GM19467 (cell line): ENCODE measurements at regions not wholly inside any gene's neighbourhood (a gene's known extent, or its start where the extent isn't known, plus 50 kb on each side); places are given as distances from the start of the nearest gene placed in this dataset.
"Not testable (repeated sequence)": the region's sequence is repeated elsewhere in the genome, so short reads cannot be mapped to it uniquely, and the experiment has no call there.

Experiments used
- ATAC-seq: cut with Tn5 transposase; IDR thresholded peaks from one replicate; pipeline ENCODE4 v1.9.1; 2021; ENCODE audit warnings: mild to moderate bottlenecking, moderate library complexity; ENCODE audit not compliant: unreplicated experiment

DNA sequence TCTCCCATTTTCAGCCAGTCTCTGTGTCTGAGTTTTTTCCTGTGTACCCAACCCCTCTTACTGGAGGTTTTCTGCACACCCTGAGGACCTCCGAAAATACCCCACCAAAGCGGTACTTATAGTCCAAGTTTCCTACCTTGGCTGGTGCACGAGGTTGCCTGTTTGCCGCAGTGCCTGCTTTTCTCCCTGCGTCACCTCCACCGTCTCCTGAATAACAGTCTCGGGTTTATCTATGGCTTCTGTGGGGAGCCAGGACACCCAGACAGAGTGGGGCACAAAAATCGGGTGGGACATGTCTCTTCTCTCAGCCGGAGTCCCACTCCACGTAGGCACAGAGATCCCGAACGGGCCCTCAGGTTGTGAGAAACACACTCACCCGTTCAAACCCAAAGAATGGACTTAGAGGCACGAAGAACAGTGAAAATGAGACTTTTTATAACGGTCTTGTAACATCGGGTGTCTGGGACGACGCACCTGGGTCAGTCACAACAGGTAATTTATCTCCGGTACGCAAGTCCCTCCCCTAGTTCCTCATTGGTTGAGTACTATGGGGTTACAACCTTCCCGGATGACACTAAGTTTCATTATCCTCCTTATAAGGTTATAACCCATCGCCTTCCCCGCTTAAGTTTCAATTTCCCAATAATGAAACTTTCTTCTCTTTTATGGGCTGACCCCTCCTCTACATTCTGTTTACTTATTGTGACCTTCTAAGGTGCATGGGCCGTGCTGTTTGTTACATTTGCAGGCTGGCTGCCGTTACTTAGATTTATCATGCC lies 970.2 kb upstream of the COX7C start:
- ATAC-seq = no peak

- ATAC-seq = no peak
Observed at GRCh38 chr5:85648495-85648894, 969.2 kb upstream of the COX7C start.

- no peak for ATAC-seq
Observed at GRCh38 chr5:85651731-85652130, 966.0 kb upstream of the COX7C start.

DNA sequence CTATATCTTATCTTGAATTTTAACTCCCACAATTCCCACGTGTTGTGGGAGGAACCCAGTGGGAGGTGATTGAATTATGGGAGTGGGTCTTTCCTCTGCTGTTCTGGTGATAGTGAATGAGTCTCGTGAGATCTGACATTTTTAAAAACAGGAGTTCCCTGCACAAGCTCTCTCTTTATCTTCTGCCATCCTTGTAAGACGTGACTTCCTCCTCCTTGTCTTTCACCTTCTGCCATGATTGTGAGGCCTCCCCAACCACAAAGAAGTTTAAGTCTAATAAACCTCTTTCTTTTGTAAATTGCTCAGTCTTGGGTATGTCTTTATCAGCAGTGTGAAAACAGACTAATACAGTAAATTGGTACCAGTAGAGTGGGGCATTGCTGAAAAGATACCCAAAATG lies 963.6 kb upstream of the COX7C start:
- not testable (repeated sequence) for ATAC-seq

GRCh38 chr5:85656050-85656449 lies 961.7 kb upstream of the COX7C start:
- no peak for ATAC-seq

DNA sequence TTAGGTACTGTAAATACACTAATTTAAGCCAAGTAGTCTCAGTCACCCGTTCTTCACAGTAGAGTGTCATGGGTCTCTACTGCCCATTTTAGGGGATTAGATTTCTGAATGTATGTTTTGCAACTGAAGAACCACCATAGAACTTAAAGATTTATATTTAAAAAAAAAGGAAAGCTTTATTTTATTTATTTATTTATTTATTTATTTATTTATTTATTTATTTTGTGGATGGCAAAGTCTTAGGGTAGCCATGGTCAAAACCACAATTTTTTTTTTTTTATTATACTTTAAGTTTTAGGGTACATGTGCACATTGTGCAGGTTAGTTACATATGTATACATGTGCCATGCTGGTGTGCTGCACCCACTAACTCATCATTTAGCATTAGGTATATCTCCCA lies 960.4 kb upstream of the COX7C start:
- not testable (repeated sequence) for ATAC-seq

GRCh38 chr5:85662969-85663707 lies 954.6 kb upstream of the COX7C start:
- ATAC-seq = not testable (repeated sequence)

GRCh38 chr5:85663708-85664031 lies 954.1 kb upstream of the COX7C start:
- ATAC-seq = no peak

DNA sequence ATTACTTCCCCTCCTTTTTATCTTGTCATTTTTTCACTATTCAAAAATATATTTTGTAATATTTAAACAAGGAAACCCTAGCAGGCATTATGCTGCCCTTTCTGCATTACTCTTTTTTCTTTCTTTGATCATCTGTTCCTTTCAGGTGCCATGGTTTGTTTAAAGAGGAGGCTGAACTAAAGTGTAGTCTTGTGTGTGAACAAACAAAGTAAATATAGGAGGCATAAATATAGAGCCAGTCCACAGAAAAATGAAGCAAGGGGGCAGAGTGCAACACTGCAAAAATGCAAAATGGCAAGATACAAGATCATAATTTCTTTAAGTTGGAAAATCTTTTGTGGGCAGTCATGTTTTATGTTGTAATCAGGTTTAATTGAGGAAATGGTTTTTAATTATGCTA lies 947.3 kb upstream of the COX7C start:
- no peak for ATAC-seq

DNA sequence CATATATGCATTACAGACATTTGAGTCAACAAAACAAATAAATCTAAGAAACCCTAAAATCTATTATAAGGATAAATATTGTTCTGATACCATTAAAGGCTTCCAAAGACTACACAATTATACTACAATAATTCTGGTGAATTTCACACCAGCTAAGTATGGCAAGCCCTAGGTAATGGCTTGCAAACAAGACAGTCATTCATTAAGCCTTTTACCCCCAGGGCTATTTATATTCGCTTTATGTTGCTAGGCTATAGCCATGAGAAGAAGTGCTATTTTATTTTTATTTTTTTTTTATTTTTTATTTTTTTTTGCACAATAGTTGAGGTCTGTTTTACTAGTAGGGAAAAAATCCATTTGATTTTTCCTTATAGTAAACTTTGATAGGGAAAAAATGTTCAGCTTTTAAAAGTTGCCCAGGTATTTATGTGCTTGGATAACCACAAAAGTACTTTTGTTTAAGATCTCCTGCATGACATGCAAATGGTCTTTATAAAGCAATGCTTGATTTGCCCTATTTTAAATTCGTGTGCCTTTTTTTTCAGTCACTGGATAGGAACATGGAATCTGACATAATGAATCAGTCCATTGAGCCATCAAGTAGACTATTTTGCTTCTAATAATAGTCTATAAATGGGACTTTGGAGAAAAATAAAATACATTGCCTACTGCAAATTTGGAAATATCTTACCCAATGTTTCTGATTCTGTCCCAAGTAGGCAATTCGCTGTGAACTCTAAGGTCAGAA lies 946.3 kb upstream of the COX7C start:
- no peak for ATAC-seq

- ATAC-seq = no peak
Observed at GRCh38 chr5:85681871-85682270, 935.9 kb upstream of the COX7C start.

DNA sequence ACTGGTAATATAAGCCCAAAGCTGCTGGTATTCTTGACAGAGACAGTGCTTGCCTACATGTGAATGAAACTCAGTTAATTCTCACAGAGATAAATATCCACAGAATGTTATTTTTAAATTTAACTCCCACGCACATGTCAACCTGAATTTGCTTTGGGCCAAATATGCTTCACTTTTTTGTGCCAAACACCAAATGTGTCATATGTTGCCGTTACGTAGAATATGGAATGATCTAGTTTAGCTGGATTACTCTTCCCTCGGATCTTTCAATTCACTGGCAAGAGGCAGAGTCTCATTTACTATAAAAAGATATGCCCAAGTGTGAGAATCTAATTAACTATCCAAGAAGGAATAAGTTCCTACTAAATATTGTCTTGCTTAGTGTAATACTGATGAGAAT lies 933.4 kb upstream of the COX7C start:
- no peak for ATAC-seq

DNA sequence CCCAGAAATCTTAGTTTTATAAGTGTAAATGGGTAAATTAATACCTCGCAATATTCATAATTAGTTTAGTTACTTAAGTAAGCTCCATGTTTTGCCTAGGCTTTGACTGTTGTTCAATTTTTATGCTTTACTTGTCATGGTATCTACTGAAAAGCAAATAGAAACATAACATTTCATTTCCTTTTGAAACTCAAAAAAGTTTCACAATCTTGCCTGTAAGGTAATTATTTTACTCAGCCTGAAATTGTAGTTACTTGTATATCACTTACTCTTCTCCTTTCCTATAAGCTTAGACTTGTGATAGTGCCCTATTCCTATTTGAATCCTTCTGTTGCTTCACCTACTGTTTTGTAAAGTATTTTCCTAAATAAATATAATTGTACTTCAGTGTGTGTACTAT lies 914.4 kb upstream of the COX7C start:
- no peak for ATAC-seq

DNA sequence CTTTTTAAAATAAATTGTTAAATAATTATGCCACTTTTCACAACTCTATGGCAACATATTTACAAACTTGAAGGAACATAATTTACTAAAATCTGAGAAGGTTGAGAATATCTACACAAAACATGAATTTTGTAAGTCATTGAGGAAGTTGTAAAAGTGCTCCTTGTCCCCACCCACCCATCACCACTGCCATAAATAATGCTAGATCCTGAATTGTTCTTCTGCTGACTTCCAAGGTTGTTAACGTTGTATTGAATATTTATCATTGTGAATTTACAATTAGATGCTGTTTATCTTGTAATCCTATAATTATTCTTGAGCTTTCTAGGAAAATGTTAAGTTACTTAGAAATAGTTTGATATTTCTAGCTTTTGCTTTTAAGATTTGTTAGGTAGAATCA lies 908.0 kb upstream of the COX7C start:
- no peak for ATAC-seq

DNA sequence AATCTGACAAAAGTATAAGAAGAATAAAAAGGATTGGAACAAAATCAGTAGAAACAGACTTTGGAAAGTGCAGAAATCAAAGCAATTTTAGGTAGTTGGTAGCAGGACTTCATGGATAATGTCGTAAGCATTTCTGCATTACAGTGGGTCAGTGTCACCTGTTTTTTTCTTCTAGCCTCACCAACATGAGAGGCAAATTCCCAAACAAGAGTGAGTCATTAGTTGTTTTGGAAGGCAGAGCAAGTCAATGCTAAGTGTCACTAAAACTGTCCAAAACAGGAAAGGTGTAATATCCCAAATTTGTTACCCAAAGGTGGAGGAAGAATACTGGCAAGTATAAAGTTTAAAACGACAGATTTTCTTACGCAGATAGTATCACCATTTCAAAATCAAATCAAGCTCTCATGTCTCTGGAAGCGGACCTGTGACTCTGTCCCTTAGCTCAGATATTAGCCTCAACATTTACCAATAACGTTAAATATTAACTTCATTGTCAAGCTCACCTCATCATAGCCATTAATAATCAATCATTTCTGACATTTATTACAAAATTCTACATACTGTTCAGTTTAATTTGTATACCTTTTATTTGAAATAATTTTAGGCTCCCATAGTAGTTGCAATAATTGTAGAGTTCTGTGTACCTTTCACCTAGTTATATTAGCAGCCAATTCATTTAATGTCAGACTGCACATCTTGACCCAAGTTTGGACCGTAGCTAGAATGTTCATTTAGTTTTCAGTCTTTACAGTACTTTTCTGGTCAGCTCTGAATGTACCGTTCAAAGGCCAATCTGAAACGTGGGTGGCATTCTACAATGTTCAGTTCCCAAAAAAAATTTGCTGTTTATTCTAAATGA lies 901.2 kb upstream of the COX7C start:
- no peak for ATAC-seq

GRCh38 chr5:85717203-85717563 lies 900.6 kb upstream of the COX7C start:
- ATAC-seq = no peak

GRCh38 chr5:85732185-85732584 lies 885.6 kb upstream of the COX7C start:
- no peak for ATAC-seq

DNA sequence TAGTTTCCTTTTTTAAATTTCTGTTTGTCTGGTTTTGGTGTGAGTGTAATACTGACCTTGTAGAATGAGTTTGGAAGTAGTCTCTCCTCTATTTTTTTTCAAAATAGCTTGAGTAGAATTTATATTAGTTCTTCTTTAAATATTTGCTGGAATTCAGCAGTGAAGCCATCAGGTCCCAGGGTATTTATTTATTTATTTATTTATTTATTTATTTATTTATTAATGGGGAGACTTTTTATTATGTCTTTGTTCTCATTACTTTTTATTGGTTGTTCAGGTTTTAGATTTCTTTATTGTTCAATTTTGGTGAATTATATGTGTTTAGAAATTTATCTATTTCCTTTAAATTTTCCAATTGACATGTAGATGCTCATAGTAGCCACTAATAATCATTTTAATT lies 875.8 kb upstream of the COX7C start:
- no peak for ATAC-seq

- ATAC-seq = no peak
Observed at GRCh38 chr5:85760519-85760918, 857.2 kb upstream of the COX7C start.

DNA sequence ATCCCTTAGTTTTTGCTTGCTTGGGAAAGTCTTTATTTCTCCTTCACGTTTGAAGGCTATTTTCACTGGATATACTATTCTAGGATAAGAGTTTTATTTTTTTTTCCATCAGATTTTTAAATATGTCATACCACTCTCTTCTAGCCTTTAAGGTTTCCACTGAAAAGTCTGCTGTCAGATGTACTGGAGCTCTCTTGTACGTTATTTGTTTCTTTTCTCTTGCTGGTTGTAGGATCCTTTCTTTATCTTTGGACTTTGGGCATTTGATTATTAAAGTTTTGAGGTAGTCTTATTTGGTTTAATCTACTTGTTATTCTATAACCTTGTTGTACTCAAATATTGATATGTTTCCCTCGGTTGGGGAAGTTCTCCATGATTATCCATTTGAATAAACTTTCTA lies 848.4 kb upstream of the COX7C start:
- ATAC-seq = no peak

- no peak for ATAC-seq
Observed at GRCh38 chr5:85784746-85785145, 833.0 kb upstream of the COX7C start.
